ENCODE measurements at regions not wholly inside any gene's neighbourhood (a gene's known extent, or its start where the extent isn't known, plus 50 kb on each side); places are given as distances from the start of the nearest gene placed in this dataset.

DNA sequence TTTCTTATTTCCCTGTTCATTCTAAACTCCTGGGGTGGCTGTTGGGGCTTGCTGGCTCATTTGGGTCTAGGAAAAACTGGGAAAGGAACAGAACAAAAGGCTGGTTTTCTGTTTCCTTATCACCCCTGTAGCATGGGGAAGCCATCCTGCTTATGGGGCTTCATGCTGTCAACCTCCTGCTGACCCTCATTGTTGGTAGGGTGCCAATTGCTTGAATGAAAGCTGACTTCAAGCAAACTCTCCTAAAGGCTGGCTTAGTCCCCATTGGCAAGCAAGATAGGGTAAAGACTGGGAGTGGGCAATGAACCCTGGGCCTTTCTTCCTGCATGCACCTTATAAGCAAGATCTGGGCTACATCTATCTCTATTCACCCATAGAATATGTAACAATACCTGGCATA lies 511.6 kb downstream of the DMAC1 start:
- DNase-seq, result no peak

DNA sequence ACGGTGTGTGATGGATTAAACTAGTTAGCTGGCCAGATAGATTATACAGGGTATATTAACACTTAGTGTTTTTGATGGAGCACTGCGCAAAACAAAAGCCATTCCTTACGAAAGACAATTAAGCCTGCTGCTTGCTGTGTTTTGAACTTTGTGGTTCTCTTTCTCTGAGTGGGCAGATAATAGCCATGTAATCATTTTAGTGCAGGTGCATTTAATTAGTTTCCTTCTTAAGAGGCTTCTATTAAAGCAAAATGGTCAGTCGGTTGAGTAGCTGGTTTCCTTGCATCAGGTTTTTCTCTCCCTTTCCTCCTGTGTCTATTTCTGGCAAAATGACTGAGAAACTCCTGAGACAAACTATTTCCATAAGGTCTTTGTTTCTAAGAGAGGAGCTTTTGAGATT lies 512.5 kb downstream of the DMAC1 start:
- DNase-seq, result no peak

DNA sequence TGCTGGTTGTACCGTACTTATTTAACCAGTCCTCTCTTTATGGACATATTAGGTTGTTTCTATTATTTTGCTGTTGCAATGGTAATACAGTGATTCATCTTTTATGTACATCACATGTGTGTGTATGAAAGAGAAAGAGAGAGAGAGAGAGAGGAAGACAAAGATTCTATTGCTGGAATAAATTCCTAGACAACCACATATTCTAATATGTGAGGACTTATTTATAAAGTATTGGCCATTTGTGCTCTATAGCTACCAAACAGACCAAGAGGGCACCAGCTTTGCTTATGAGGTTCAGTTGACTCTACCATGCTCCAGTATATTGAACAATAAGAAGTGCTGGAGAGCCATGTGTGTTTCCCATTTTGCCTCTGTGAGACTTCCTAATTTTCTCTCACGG lies 513.5 kb downstream of the DMAC1 start:
- no peak for DNase-seq

DNA sequence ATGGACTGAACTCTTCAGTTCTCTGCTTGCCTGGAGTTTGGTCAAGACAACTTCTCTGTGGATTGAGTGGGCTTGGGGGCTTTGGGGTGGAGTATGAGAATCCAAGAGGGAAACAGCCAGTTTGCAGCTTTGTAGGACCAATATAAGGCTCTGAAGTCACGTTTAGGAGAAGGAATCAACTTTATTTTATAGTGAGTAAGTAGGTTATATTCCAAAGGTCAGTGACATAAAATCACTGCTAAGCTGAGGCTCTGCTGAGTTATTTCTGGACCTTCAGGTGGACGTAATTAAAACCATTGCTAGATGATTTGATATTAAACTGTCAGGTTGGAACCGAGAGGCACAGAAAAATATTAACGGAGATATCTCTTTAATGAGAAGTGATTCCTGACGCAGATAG lies 514.4 kb downstream of the DMAC1 start:
- no peak for DNase-seq

DNA sequence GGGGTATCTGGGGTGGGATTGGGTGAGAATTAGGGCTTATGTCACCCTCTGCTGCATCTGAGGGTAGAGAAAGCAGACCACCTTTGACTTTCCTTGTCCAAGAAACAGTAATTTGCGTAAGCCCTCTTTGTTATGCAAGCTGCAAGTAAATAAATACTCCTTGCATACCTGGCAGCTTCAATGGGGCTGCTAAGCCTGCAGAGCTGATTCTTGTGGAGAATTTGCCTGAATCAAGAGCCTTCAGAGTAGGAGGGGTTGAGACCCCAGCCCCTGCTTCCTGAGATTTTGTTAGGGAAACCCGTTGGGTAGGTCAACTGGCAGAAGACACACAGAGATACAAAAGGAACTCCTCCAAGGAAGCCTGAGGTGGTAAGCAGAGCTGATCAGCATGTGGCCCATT lies 515.1 kb downstream of the DMAC1 start:
- DNase-seq, result no peak

DNA sequence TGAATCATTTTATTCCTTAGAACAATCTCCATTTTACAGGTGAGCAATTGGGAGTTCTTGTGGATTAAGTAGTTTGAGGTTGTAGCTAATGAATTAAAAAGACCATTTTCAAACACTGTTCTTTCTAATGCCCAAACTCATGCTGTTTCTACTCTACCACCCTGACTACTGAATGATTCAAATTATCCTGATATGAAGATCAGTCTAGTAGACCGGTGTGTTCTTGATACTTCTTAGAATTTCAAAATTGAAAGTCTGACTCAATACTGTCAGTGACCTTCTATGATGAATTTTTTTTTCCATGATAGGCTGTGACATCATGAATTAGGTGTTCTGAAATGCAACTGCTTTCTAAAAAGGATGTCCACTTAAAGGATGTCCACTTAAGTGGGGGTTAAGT lies 515.5 kb downstream of the DMAC1 start:
- no peak for DNase-seq

DNA sequence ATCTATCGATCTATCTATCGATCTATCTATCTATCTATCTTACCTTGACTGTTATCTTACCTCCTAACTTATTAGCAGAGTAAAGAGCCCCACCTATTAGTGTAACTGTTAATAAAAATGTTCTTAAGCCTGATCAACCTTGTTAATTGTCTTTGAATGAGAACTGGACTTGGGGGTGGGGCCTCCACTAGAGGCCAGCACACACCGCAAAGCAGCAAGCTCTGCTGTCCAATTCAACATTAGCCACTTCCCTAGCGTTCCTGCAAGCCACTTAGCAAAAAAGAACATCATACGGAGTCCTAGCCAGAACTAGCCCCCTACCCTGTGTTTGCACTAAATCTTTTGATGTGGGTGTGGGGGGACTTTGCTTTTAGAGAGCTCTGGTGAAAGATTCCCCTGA lies 515.8 kb downstream of the KDM4C start:
- DNase-seq, result no peak

DNA sequence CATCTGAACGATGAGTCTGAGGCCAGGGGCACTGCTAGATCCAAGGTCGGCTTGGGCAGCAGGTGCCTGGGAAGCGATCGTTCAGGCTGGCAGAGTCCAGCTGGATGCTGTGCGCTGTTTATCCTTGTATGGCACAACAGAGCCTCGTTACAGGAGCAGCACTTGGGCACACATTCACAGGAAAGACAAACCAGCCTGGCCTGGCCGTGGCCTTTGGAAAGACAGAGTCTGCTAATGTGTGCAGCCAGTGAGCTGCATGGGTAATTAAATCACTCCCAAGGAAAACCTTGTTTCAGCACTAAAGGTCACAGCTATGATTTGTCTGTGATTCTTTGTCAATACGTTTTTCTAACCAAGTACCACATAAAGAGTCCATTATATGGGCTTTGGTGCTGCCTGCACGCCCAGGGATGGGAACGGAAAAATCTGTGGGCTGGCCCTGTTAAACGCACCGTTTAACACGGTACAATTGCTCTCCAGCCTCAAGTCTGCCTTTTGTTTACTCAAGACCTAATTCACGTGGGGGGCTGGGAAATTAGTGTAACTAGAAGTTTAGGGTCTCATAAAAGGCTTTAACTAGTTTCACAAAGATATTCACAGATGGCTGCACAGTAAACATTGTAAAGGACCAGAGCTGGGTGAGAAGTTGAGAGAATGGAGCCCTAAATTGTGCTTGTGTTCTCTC lies 509.3 kb downstream of the KDM4C start:
- no peak for DNase-seq

DNA sequence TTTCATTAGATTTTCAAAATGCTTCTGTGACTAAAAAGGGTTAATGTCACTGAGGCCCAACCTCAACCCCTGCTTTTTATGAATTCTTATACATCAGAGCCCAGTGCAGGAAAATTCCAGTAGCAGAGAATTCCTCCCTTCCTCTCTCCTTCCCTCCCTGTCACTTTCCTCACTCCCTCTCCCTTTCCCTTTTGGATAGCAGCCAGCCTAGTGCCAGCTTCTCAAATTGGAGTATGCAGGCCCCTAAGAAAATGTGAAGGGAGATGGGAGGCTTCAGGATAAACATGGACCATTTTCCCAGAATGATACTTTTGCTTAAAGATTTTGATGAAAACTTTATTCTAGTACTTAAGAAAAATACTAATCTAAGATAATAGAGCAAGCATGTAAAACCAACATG lies 507.4 kb downstream of the KDM4C start:
- DNase-seq, result no peak

DNA sequence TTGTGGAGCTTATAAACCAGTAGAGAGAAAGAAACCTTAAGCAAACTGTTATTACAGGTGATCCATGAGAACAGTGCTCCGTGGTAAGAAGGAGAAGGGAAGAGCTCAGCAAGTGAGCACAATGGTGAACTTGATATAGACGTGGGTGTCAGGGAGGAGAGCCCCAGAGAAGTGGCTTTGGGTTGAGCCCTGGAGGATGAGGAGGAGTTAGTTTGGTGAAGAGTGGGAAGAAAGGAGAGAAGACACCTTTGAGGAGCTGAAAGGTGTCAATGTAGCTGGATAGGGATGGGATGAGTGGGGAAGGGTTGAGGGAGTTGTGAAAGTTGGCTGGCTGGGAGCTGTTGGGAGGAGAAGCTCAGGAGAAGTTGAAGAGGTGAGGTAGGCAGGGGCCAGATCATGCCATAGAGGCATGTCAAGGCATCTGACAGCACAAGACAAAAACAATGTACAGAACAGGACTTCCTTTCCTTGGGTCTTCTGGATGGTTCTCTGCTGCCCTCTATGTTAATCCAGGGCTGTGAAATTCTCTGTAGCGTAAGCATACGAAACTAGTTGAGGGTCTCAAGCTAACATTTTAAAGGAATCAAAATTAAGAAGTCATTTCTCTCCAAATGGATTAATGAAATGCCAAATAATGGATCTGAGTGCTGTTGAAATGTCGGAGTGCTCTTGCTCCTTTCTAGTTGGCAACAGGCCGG lies 501.9 kb downstream of the KDM4C start:
- DNase-seq, result no peak

DNA sequence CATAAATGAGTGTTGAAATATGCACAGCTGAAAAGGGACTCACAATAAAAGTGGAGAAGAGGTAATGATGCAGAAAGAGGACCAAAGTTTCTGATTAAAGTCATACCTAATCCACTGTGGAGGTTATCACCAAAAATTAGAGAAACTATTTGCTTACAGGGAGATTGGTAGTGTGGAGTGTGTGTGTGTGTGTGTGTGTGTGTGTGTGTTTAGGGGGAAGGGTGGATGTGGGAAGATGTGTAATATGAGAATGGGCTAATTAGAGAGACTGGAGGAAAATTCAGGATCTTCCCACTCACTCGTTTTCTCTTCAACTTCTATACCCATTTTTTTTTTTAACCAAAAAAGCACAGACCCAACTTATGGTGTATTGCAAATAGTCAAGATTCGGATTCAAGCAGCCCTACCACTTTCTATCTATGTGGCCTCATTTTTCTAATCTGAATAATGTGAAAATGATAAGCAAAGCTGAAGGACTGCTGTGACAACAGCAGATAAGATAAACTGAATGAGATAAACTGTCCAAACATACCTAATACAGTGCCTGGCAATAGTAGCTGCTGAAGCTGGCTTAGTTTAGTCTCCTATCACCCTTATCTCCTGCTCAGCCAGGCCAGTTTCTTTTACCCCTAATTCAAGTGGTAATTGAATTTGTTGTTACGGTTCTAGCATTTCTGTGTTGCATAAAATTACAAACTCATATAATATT lies 501.1 kb downstream of the KDM4C start:
- no peak for DNase-seq

DNA sequence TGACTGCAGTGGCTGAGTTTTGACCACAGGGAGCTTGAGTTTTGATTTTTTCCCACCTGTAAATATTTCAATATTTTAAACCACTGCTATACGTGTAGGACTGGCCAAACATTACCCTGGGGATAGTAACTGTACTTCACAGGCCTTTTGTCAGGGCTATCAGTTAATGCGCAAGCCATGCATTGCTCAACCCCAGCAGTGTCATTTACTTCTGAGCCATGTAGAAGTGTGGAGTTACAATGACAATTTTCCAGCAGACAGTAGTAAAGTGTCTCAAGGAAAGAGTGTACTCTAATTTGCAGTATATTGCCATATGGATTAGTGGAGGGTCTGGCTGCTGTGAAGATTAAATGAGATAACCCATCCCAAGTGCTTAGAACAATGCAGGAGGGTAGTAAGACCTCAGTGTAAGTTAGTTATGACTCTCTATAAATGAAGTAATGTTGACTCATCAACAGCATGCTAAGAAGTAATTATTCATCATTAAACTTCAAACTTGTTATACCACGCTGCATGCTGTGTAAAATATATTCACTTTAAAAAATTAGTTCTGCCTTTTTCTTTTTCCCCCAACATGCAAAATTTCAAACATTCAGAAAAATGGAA lies 489.2 kb downstream of the KDM4C start:
- no peak for DNase-seq

DNA sequence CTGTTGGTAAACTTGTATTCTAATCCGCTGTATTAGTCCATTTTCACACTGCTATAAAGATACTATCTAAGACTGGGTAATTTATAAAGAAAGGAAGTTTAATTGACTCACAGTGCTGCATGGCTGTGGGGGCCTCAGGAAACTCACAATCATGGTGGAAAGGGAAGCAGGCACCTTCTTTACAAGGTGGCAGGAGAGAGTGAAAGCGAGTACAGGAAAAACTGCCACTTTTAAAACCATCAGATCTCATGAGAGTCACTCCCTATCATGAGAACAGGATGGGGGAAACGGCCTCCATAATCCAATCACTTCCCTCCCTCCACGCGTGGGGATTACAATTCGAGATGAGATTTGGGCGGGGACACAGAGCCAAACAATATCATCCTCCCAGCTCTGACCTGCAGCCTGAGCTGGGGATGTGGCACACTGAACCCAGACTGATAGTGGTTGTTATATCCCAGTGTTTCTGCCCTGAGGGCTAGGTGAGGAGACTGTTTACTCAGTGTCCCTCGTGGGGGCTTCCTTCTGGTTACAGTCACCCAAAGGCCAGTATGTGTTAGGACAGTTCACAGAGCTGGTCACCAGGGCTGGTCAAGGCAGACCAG lies 488.3 kb downstream of the KDM4C start:
- DNase-seq, result no peak

DNA sequence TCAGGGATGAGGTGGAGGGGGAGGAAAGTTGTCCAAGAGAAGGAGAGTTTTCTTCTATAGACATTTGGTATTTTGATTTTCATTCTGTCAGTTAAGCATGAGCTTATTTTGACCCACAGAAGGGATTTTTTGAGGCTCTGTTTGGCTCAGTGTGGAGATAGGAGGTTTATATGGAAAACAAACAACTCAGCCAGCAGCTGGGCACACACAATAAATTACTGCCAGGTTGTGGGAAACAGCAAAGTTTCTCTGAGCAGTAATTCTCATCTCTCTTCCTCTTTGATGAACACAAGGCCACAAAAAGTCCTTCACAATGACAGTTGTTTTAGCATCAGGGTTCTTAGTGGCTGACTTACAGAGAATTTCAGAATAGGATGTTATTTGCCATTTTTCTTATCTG lies 486.1 kb downstream of the KDM4C start:
- DNase-seq, result no peak

DNA sequence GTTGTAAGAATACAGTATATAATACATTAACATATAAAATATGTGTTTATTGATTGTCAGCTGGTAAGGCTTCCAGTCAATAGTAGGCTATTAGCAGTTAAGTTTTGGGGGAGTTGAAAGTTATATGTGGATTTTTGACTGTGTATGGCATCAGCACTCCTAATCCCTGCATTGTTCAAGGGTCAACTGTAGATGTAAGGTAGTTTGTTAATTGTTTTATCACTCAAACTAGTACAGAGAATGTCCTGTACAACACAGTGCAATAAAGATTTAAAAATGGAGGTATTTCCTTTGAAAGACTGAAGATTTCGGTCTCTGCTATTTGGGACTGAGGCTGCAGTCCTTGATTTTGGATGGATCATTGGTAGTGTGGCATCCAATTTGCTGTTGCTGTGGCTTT lies 484.4 kb downstream of the KDM4C start:
- no peak for DNase-seq

DNA sequence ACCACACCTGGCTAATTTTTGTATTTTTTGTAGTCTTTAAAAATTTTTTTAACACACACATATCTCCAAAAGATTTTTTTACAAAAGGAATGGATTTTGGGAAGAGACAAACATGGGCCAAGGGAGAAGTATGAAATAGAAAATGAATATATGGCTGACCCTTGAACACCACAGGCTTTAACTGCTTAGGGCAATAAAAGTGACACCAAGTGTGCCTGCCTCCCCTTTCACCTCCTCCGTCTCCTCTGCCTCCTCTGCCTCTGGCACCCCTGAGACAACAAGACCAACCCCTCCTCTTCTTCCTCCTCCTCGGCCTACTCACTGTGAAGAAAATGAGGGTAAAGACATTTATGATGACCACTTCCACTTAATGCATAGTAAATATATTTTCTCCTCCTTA lies 483.9 kb downstream of the KDM4C start:
- no peak for DNase-seq

DNA sequence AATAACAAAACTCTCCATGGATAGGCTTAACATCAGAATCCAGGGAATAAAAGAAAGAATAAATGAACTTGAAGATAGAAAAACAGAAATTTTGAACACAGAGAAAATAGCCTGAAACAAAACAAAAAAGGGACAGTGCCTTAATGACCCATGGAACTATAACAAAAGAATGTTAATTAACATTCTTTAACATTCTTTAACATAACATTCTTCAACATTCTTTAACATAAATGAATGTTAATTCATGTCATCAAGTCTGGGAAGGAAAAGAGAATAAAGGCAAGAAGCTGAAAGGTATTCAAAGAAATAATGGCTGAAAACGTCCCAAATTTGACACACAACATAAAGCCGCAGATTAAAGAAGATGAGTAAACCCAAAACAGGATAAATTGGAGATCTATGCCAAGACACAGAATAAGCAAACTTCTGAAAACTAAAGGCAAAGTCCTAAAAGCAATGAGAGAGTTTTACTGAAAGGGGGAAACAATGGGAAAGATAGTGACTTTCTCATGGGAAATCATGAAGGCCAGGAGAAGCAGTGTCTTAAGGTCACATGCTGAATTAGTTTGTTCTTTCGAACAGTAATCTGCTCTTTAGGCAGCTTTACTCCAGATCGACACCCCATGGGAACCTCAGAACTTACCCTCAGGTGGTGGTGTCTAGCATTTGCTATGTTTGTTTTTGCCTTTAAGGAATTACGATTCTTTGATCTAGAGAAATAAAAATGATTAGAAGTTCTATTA lies 483.0 kb downstream of the KDM4C start:
- DNase-seq, result no peak

DNA sequence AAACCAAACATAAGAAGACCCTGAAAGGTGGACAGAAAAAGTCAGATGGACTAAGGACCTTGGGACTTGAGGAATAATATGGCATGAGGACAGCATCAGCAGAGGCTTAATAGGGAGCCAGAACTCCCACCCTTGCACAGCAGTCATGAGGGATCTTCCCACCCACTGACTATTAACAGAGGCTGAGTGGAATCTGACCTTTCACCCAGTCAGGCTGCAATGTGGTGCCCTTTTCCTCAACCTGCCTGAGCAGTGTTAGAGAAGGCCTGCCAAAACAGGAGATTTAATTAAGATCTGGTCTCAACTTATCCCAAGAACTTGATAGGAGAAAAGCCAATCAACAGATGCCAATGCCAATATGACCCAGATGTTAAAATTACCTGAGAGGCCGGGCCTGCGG lies 481.9 kb downstream of the KDM4C start:
- no peak for DNase-seq

DNA sequence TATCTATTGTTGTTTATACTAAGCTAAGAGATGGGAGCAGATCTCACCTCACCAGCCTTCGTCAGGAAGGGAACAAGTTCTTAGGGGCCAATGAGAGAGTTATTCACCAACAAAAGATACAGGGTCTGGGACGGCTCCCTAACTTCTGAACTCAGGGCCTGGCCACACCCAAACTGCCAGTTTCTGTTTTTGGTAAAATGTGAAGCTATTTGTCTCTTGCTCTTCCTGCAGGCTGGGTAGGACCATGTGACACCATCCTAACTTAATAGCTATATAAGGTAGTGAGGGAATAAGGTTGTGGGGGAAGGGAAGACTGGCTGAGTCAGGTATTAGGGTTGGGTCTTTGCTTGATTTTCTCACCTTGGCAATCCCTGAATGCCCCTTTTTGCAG lies 480.5 kb downstream of the KDM4C start:
- DNase-seq, result no peak

DNA sequence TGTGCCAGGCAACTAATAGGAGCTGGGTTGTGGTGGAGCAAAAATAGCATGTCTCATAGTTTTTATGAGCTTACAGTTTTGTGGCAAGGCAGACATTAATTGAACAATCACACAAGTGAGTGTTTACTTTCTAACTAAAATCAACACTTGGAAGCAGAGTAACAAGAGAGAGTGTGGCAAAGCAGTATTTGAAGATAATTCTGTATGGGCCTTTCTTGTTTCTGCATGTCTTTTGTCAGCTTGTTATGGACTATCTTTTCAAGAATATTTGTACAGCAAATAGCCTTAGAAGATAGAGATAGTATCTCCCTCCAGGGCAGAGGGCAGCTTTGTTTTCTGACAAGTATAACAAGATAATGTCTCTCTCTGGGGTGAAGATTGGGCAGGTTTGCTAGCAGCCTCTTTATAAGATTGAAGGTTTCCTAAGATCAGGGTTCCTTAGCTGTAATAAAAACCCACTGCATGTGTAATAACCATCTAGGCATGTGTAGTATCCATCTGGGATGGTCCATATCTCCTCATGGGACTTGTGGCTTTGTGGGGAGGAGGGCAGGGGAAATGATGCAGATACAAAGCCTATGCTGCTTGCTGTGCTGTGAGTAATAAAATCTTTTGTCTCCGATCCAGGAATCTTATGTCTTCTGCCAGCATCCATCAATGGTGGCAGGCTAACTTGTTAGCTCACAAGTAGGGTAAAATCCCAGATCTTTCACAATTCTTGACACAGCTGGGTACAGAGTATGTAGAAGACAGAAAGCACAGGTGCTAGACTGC lies 479.9 kb downstream of the KDM4C start:
- no peak for DNase-seq

DNA sequence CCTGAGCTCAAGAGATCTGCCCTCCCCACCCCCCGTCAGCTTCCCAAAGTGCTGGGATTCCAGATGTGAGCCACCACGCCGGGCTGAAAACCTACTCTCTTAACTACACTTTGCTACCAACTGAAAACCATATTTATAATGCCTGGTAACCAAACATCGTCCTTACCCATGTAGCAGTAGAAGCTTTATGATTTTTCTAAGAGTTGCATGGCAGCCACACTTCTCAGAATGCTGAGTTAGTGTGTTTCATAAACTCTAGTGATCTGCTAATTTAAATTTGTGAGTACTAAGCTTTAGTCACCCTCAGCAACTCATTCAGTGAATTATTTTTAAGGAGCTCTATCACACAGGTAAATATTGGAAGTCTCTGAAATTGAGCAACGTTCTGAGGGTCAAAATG lies 478.4 kb downstream of the KDM4C start:
- no peak for DNase-seq

DNA sequence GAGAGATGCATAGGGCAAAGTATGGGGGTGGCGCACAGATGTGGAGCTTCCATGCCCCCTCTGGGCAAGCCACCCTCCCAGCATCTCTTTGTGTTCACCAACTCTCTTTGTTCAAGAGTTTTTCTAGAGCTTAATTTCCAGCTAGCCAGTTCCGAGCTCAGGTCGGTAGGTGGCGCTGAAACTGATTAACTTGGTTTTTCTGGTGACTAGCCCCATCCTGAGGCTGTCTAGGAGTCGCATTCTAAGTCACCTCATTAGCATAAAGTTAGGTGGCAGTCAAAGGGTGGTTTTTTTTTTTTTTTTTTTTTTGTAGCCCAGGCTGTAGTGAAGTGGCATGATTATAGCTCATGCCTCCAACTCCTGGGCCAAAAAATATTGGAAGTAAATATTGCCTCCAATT lies 476.4 kb downstream of the KDM4C start:
- DNase-seq, result peak; percentile 3
